Ishikawa (cell line): ENCODE measurements at regions not wholly inside any gene's neighbourhood (a gene's known extent, or its start where the extent isn't known, plus 50 kb on each side); places are given as distances from the start of the nearest gene placed in this dataset.

Source experiments
- CEBPB ChIP-seq: IDR thresholded peaks from 2 replicates; pipeline ENCODE4 v1.6.1; 2012
- CREB1 ChIP-seq: IDR thresholded peaks from 2 replicates; pipeline ENCODE4 v1.6.1; 2012; ENCODE audit warnings: low read depth
- EP300 ChIP-seq: IDR thresholded peaks from 2 replicates; pipeline ENCODE4 v1.6.1; 2012; ENCODE audit warnings: borderline replicate concordance
- FOXM1 ChIP-seq: IDR thresholded peaks from 2 replicates; pipeline ENCODE4 v1.6.1; 2012; ENCODE audit warnings: low read depth, borderline replicate concordance
- REST ChIP-seq: IDR thresholded peaks from 2 replicates; pipeline ENCODE4 v1.6.1; 2012; ENCODE audit warnings: low read depth, mild to moderate bottlenecking

- TF ChIP-seq CREB1 (no peak), REST (no peak), EP300 (no peak), FOXM1 (no peak), CEBPB (no peak)
Measured at GRCh38 chr9:29691758-29692407, 2118.6 kb upstream of the C9orf72 start.
